HL-60 (cell line): ENCODE measurements at regions not wholly inside any gene's neighbourhood (a gene's known extent, or its start where the extent isn't known, plus 50 kb on each side); places are given as distances from the start of the nearest gene placed in this dataset.

Experiments used
- DNase-seq, 2 experiments: peaks; one replicate each; pipeline ENCODE4 v3.0.0-alpha.2; 2010 to 2020; ENCODE audit warnings: low read depth in 1 of 2, low spot score in 1 of 2
- H3K27ac ChIP-seq: fragments of 250-450 bp; sonication (Bioruptor Pico); replicated peaks from 2 replicates; pipeline ENCODE4 v1.5.1; 2020; ENCODE audit warnings: mild to moderate bottlenecking, moderate library complexity
- H3K27me3 ChIP-seq: fragments of 250-450 bp; sonication (Bioruptor Pico); 2 replicates; pipeline ENCODE4 v1.5.1; 2021; ENCODE audit warnings: mild to moderate bottlenecking, moderate library complexity; ENCODE audit not compliant: insufficient read depth, poor library complexity, severe bottlenecking
- H3K4me3 ChIP-seq: replicated peaks from 2 replicates; pipeline ENCODE4 v1.5.1; 2011; ENCODE audit warnings: mild to moderate bottlenecking, control low read depth, low read length; ENCODE audit not compliant: insufficient read depth
- GABPA ChIP-seq: IDR thresholded peaks from 2 replicates; pipeline ENCODE4 v1.6.1; 2012; ENCODE audit warnings: low read depth
- POLR2AphosphoS5 ChIP-seq: IDR thresholded peaks from 2 replicates; pipeline ENCODE4 v1.6.1; 2012; ENCODE audit warnings: low read depth
- REST ChIP-seq: IDR thresholded peaks from 2 replicates; pipeline ENCODE4 v1.6.1; 2012; ENCODE audit warnings: low read depth; ENCODE audit not compliant: insufficient replicate concordance
- SPI1 ChIP-seq: IDR thresholded peaks from 2 replicates; pipeline ENCODE4 v1.6.1; 2012; ENCODE audit warnings: low read depth, mild to moderate bottlenecking, borderline replicate concordance
- TF ChIP-seq, protein P1 (sequence below): IDR thresholded peaks from one replicate; pipeline ENCODE4 v1.5.1; 2011; ENCODE audit warnings: low read length, control low read depth, inconsistent platforms; ENCODE audit not compliant: insufficient read depth

DNA sequence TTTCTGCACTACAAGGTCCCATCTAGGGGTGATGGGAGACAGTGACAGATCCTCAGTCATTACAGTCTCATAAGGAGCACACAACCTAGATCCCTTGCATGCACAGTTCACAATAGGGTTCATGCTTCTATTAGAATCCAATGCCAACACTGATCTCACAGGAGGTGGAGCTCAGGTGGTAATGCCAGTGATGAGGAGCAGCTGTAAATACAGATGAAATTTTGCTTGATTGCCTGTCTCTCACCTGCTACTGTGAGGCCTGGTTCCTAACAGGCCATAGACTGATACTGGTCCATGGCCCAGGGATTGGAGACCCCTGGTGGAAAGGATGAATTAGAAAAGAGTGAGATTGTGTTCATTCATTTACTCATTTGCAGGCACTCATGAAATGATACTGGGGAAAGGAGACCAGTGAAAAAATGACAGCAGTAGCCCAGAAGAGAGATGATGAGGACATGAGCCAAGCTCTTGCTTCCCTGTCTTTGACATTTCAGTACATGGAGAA is 251.6 kb upstream of the DUSP10 start:
- no peak overlapping the region for H3K4me3 ChIP-seq
- TF ChIP-seq, protein P1, sequence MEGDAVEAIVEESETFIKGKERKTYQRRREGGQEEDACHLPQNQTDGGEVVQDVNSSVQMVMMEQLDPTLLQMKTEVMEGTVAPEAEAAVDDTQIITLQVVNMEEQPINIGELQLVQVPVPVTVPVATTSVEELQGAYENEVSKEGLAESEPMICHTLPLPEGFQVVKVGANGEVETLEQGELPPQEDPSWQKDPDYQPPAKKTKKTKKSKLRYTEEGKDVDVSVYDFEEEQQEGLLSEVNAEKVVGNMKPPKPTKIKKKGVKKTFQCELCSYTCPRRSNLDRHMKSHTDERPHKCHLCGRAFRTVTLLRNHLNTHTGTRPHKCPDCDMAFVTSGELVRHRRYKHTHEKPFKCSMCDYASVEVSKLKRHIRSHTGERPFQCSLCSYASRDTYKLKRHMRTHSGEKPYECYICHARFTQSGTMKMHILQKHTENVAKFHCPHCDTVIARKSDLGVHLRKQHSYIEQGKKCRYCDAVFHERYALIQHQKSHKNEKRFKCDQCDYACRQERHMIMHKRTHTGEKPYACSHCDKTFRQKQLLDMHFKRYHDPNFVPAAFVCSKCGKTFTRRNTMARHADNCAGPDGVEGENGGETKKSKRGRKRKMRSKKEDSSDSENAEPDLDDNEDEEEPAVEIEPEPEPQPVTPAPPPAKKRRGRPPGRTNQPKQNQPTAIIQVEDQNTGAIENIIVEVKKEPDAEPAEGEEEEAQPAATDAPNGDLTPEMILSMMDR, result no peak
- TF ChIP-seq SPI1 (no peak), POLR2AphosphoS5 (no peak), REST (no peak), GABPA (no peak)
- no peak for DNase-seq

GRCh38 chr1:221992427-221992826 is 250.5 kb upstream of the DUSP10 start:
- no peak for DNase-seq
- Histone ChIP-seq H3K27ac (no peak overlapping the region), H3K4me3 (no peak overlapping the region), H3K27me3 (no peaks in the 10 kb centered on the region)
- TF ChIP-seq REST (no peak), POLR2AphosphoS5 (no peak), SPI1 (no peak), GABPA (no peak)
- TF ChIP-seq, protein P1, result no peak

More for the DNA sequence above, 251.6 kb upstream of the DUSP10 start:
- Histone ChIP-seq H3K27ac (no peak overlapping the region), H3K27me3 (no peaks in the 10 kb centered on the region)

- no peak for TF ChIP-seq POLR2AphosphoS5
- no peak for TF ChIP-seq SPI1
- no peak for TF ChIP-seq GABPA
- TF ChIP-seq REST, result no peak
- no peak overlapping the region for H3K27ac ChIP-seq
- no peaks in the 10 kb centered on the region for H3K27me3 ChIP-seq
- H3K4me3 ChIP-seq, result no peak overlapping the region
- no peak for DNase-seq
These were observed 249.3 kb upstream of the DUSP10 start for GRCh38 chr1:221991221-221991620.

- Histone ChIP-seq H3K4me3 (no peak overlapping the region), H3K27me3 (no peaks in the 10 kb centered on the region), H3K27ac (no peak overlapping the region)
- no peak for TF ChIP-seq SPI1
- no peak for TF ChIP-seq POLR2AphosphoS5
- no peak for TF ChIP-seq GABPA
- no peak for TF ChIP-seq REST
- TF ChIP-seq, protein P1, result no peak
- DNase-seq, result no peak
These were observed 247.9 kb upstream of the DUSP10 start for GRCh38 chr1:221989741-221990140.
